Tibial nerve (tissue), 4 donors: ENCODE measurements at regions not wholly inside any gene's neighbourhood (a gene's known extent, or its start where the extent isn't known, plus 50 kb on each side); places are given as distances from the start of the nearest gene placed in this dataset.

Experiments
- CTCF ChIP-seq, 5 experiments: fragments of 200-600 bp in 3 of 5; fragments of 450-650 bp in 2 of 5; sonication (generic) in 3 of 5; IDR thresholded peaks; one replicate each; pipeline ENCODE4 v1.5.1; 2016 to 2019; ENCODE audit warnings: antibody characterized with exemption in 5 of 5, mild to moderate bottlenecking in 3 of 5, moderate library complexity in 2 of 5
- EP300 ChIP-seq, 2 donors: sonication (generic); formaldehyde crosslinking; IDR thresholded peaks; one replicate each; pipeline ENCODE4 v1.6.1; 2017; ENCODE audit warnings: antibody characterized with exemption in 2 of 2, mild to moderate bottlenecking in 1 of 2
- POLR2A ChIP-seq, 2 donors: fragments of 450-650 bp; IDR thresholded peaks; one replicate each; pipeline ENCODE4 v1.6.1; 2017; ENCODE audit warnings: antibody characterized with exemption in 2 of 2, mild to moderate bottlenecking in 2 of 2, moderate library complexity in 2 of 2

DNA sequence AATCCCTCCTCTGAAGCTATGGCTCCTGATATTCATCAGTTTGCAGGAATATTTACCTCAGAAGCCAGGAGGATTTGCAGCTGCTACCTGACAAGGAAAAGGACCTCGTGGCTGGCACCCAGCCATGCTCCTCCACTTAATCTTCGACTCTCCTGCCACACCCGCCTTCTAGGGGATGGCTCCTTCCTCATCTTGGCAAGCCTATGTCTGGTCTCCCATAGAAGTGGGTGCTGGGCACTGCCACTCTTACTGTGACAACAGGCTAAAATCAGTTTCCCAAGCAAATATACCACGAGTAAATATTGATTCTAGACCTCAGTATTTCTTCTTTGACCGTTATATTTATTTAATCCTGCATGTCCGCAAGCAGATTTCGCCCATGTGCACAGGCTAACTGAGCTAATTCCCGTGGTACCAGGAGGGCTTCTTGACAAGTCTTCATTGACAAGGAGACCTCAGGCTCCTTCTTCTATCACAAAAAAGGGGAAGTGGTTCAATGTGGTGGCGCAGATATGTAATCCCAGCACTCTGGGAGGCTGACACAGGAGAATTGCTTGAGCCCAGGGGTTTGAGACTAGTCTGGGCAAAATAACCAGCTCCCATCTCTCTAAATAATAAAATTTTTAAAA is 52.6 kb upstream of the DCTD start:
- TF ChIP-seq CTCF (IDR thresholded peaks at IDR 0.05) = no peak
- TF ChIP-seq POLR2A (IDR thresholded peaks at IDR 0.05) = no peak
- TF ChIP-seq EP300 (IDR thresholded peaks at IDR 0.05) = no peak
